B cell (primary cell): ENCODE measurements at regions not wholly inside any gene's neighbourhood (a gene's known extent, or its start where the extent isn't known, plus 50 kb on each side); places are given as distances from the start of the nearest gene placed in this dataset.

Source experiments
- ATAC-seq: fragments of 200-7000 bp; cut with Tn5 transposase; one replicate; pipeline ENCODE4 v1.10.0; 2021; ENCODE audit warnings: low read depth, mild to moderate bottlenecking, moderate number of reproducible peaks, moderate library complexity
- CTCF ChIA-PET: fragments of 350-600 bp; sonication (Branson Sonifier 250); formaldehyde crosslinking; loops from one replicate; lab custom pipeline; 2021; ENCODE audit warnings: antibody characterized with exemption, inconsistent platforms; lab: Charles Lee
- POLR2A ChIA-PET: fragments of 350-600 bp; sonication (Branson Sonifier 250); formaldehyde crosslinking; loops from one replicate; lab custom pipeline; 2021; ENCODE audit warnings: antibody characterized with exemption; lab: Charles Lee
- DNase-seq: peaks from one replicate; pipeline ENCODE4 v3.0.0; 2013
- H2AFZ ChIP-seq: 2 replicates; pipeline ENCODE4 v1.6.1; 2012; ENCODE audit warnings: mild to moderate bottlenecking, low read depth, low read length; ENCODE audit not compliant: insufficient read depth, poor library complexity, severe bottlenecking
- H3K27ac ChIP-seq, 2 donors: 1 replicate in 1 of 2; 2 replicates in 1 of 2; pipeline ENCODE4 v1.5.1; 2012 to 2013; ENCODE audit warnings: low read length in 2 of 2, mild to moderate bottlenecking in 2 of 2, moderate library complexity in 1 of 2
- H3K27me3 ChIP-seq, 4 experiments: fragments of 200-600 bp in 1 of 4; sonication (generic) in 1 of 4; replicated peaks in 1 of 4; 1 replicate in 2 of 4; 2 replicates in 2 of 4; pipeline versions ENCODE4 v1.6.1 to v1.7.0; 2013 to 2016; ENCODE audit warnings: low read length in 3 of 4, mild to moderate bottlenecking in 2 of 4, mixed read lengths in 1 of 4, moderate library complexity in 1 of 4; ENCODE audit not compliant: insufficient read depth in 4 of 4, control insufficient read depth in 3 of 4; ENCODE audit errors: control extremely low read depth in 1 of 4
- H3K36me3 ChIP-seq, 2 experiments: replicated peaks in 1 of 2; 1 replicate in 1 of 2; 2 replicates in 1 of 2; pipeline versions ENCODE4 v1.6.1 to v1.7.1; 2013; ENCODE audit warnings: low read length in 1 of 2; ENCODE audit not compliant: insufficient read depth in 2 of 2, control insufficient read depth in 1 of 2; ENCODE audit errors: control extremely low read depth in 1 of 2, extremely low read depth in 1 of 2
- H3K4me1 ChIP-seq, 2 donors: fragments of 200-600 bp in 1 of 2; sonication (generic) in 1 of 2; 1 replicate in 1 of 2; 2 replicates in 1 of 2; pipeline versions ENCODE4 v1.5.1 to v1.6.1; 2013 to 2017; ENCODE audit warnings: low read length in 2 of 2; ENCODE audit not compliant: control insufficient read depth in 2 of 2, insufficient read depth in 2 of 2
- H3K4me2 ChIP-seq: replicated peaks from 2 replicates; pipeline ENCODE3; 2012; ENCODE audit warnings: mild to moderate bottlenecking, low read depth, low read length; ENCODE audit not compliant: poor library complexity, severe bottlenecking
- H3K4me3 ChIP-seq, 5 experiments: fragments of 200-600 bp in 1 of 5; sonication (generic) in 1 of 5; 1 replicate in 3 of 5; 2 replicates in 2 of 5; pipeline versions ENCODE4 v1.5.1 to v1.7.0; 2011 to 2016; ENCODE audit warnings: low read length in 4 of 5, mild to moderate bottlenecking in 4 of 5, low read depth in 2 of 5, control low read depth in 1 of 5, moderate library complexity in 1 of 5; ENCODE audit not compliant: insufficient read depth in 1 of 5; ENCODE audit errors: control extremely low read depth in 1 of 5, extremely low read depth in 1 of 5
- H3K79me2 ChIP-seq: fragments of 200-600 bp; sonication (generic); one replicate; pipeline ENCODE4 v1.6.0; 2016; ENCODE audit warnings: low read length; ENCODE audit not compliant: control insufficient read depth, insufficient read depth
- H3K9ac ChIP-seq: fragments of 200-600 bp; sonication (generic); 2 replicates; pipeline ENCODE4 v1.6.1; 2017; ENCODE audit warnings: mild to moderate bottlenecking, low read length, moderate library complexity
- H3K9me3 ChIP-seq, 3 donors: one replicate each; pipeline versions ENCODE4 v1.6.1 to v1.7.1; 2013; ENCODE audit warnings: low read length in 2 of 3; ENCODE audit not compliant: control insufficient read depth in 2 of 3, insufficient read depth in 1 of 3; ENCODE audit errors: control extremely low read depth in 1 of 3
- H4K20me1 ChIP-seq: 2 replicates; pipeline ENCODE4 v1.6.0; 2012; ENCODE audit warnings: mild to moderate bottlenecking, low read length; ENCODE audit not compliant: insufficient read depth, control insufficient read depth, poor library complexity, severe bottlenecking
- H3K27ac Mint-ChIP-seq: one replicate; pipeline ENCODE4 v1.8.0; 2021; ENCODE audit warnings: mixed read lengths
- H3K27me3 Mint-ChIP-seq: one replicate; pipeline ENCODE4 v1.8.0; 2021; ENCODE audit warnings: mixed read lengths
- H3K4me1 Mint-ChIP-seq: one replicate; pipeline ENCODE4 v1.8.0; 2021; ENCODE audit warnings: mixed read lengths
- H3K4me3 Mint-ChIP-seq: one replicate; pipeline ENCODE4 v1.8.0; 2021; ENCODE audit warnings: mixed read lengths
- H3K9me3 Mint-ChIP-seq: one replicate; pipeline ENCODE4 v1.8.0; 2022; ENCODE audit warnings: mixed read lengths; ENCODE audit not compliant: insufficient read depth
- EZH2 ChIP-seq: IDR thresholded peaks from 2 replicates; pipeline ENCODE4 v1.6.1; 2012; ENCODE audit warnings: borderline replicate concordance, low read depth, mild to moderate bottlenecking, moderate library complexity, low read length; ENCODE audit not compliant: insufficient read depth, poor library complexity, severe bottlenecking
- WGBS: methylation state at CpG from one replicate; pipeline ENCODE4 v1.1.5; 2013; ENCODE audit warnings: missing lambda C conversion rate; ENCODE audit not compliant: insufficient coverage; 5-methylcytosine and 5-hydroxymethylcytosine counted together
- intact Hi-C: fragments of 100-400 bp; cut with micrococcal nuclease; formaldehyde crosslinking; loops from one replicate; pipeline ENCODE4 v1.10.0; 2022
- TF ChIP-seq, protein P1 (sequence below): fragments of 200-600 bp; IDR thresholded peaks from one replicate; pipeline ENCODE4 v1.8.0; 2022; ENCODE audit warnings: antibody characterized with exemption, mild to moderate bottlenecking

DNA sequence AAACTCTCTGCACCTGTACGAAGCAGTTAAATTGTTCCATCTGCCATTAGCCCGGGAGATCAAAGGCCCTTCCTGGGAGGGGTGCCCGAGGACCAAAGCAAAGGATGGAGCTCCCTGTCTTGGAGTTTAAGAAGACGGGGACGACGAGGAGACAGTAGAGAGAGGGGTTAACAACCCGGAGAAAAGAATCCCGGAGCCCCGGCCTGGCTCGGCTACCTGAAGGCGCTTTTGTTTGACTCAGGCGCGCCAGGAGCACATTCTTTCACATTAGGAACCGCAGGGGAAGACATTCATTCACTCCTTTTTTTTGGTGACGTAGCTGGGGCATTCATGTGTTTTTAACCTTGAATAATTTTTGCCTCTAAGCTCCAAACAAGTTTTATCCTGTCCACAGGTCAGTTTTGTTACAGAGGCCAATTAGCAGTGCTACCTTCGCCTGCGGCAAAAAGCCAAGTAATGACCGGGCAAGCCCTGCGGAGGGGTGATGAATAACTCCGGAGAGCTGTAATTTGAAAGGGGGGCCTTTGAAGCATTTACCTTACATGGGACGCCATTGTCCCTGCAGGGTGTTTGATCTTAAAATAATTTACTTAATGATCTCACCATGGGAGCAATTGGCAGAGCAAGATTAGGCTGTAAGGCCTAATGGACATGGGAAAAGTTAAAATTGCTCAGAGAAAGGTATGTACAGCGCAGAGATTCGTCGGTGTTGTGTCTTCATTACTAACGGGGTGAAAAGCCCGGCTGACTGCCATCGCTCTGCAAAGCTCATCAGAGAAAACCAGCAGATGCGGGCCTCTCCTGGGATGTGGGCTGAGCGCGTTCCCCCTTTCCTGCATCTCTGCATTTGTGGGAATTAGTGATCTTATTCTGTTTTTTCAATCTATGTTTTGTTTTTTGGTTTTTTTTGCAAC lies 258.0 kb upstream of the SP4 start:
- H3K4me2 ChIP-seq = no peak overlapping the region
- no peak overlapping the region for H3K4me3 ChIP-seq
- no peak overlapping the region for H3K27ac Mint-ChIP-seq
- H3K27me3 Mint-ChIP-seq = peaks cover 50% of the 10 kb centered on the region
- H3K79me2 ChIP-seq = no peaks in the 10 kb centered on the region
- H2AFZ ChIP-seq = no peak overlapping the region
- ChIA-PET CTCF (no interaction called here), POLR2A (no interaction called here)
- peaks cover 4% of the 10 kb centered on the region for H3K4me1 Mint-ChIP-seq
- no peak overlapping the region for H3K4me3 Mint-ChIP-seq
- H3K9me3 Mint-ChIP-seq = no peaks in the 10 kb centered on the region
- H4K20me1 ChIP-seq = no peaks in the 10 kb centered on the region
- no peaks in the 10 kb centered on the region for H3K4me1 ChIP-seq
- no peak for DNase-seq
- H3K9ac ChIP-seq = no peak overlapping the region
- ATAC-seq = no peak
- TF ChIP-seq, protein P1, sequence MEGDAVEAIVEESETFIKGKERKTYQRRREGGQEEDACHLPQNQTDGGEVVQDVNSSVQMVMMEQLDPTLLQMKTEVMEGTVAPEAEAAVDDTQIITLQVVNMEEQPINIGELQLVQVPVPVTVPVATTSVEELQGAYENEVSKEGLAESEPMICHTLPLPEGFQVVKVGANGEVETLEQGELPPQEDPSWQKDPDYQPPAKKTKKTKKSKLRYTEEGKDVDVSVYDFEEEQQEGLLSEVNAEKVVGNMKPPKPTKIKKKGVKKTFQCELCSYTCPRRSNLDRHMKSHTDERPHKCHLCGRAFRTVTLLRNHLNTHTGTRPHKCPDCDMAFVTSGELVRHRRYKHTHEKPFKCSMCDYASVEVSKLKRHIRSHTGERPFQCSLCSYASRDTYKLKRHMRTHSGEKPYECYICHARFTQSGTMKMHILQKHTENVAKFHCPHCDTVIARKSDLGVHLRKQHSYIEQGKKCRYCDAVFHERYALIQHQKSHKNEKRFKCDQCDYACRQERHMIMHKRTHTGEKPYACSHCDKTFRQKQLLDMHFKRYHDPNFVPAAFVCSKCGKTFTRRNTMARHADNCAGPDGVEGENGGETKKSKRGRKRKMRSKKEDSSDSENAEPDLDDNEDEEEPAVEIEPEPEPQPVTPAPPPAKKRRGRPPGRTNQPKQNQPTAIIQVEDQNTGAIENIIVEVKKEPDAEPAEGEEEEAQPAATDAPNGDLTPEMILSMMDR = no peak
- TF ChIP-seq EZH2 = no peak
- peaks cover 0 to 2% (median 0%) of the 10 kb centered on the region in 4 experiments for H3K27me3 ChIP-seq
- intact Hi-C loops = no loop called here
- 62% methylated on average over 25 of the region's 30 CpGs for WGBS
- no peaks in the 10 kb centered on the region for H3K9me3 ChIP-seq
- no peaks in the 10 kb centered on the region for H3K36me3 ChIP-seq
- H3K27ac ChIP-seq = no peak overlapping the region

- no peak for ATAC-seq
- Mint-ChIP-seq H3K4me3 (no peak overlapping the region), H3K4me1 (peaks cover 4% of the 10 kb centered on the region), H3K9me3 (no peaks in the 10 kb centered on the region), H3K27me3 (peaks cover 34% of the 10 kb centered on the region), H3K27ac (no peak overlapping the region)
- Histone ChIP-seq H4K20me1 (no peaks in the 10 kb centered on the region), H3K4me3 (no peak overlapping the region), H3K9me3 (no peaks in the 10 kb centered on the region), H3K9ac (no peak overlapping the region), H3K79me2 (no peaks in the 10 kb centered on the region), H3K27me3 (peaks cover 0 to 2% (median 0%) of the 10 kb centered on the region in 4 experiments), H3K36me3 (no peaks in the 10 kb centered on the region), H2AFZ (no peak overlapping the region), H3K4me2 (no peak overlapping the region), H3K4me1 (no peaks in the 10 kb centered on the region), H3K27ac (no peak overlapping the region)
- CTCF ChIA-PET = no interaction called here
- no peak for DNase-seq
- intact Hi-C loops = no loop called here
- POLR2A ChIA-PET = no interaction called here
- 96% methylated on average over 4 of the region's 6 CpGs for WGBS
- no peak for TF ChIP-seq EZH2
- TF ChIP-seq, protein P1 = no peak
Observed at GRCh38 chr7:21172800-21173199, 255.1 kb upstream of the SP4 start.
